ENCODE measurements at regions not wholly inside any gene's neighbourhood (a gene's known extent, or its start where the extent isn't known, plus 50 kb on each side); places are given as distances from the start of the nearest gene placed in this dataset.
A peak's percentile ranks its signal among the peaks of the same experiment; 100 is the strongest.

DNA sequence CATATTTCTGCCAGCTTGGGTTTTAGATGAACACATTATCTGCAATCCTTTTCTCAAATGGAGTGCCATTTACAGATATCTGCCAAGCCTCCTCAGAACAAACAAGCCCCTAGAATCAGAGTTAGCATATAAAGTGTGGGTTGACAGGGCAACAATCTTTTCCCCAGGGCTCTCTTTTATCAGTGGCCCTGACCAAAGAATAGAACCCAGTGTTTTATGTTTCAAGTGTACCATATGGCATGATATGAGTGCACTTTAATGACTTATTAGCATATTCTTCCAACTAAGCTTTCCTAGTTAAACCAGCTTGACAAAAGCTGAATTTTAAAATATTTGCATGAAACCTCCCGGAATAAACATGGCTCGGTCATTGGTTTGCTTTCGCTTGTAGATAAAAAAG, 57.3 kb downstream of the EVX1 start:
- DNase-seq, result no peak

DNA sequence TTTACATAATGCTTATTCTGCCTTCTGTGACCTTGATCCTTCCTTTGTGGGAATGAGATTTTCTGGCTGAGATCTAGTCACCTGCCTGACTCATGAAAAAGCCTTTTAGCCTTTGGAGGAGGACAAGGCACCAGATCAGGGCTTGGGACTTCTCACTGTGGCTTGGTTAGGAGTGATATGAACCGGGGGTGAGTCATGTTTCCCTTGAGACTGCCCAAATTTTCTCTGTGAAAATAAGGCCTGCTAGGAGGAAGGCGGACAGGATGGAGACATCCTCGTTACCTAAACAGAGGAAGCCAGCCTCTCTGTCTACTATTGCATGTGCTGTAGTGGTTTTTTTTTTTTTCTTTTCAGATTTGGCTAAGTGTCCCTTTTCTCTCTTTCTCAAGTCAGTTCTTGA, 57.8 kb downstream of the EVX1 start:
- DNase-seq, result no peak

DNA sequence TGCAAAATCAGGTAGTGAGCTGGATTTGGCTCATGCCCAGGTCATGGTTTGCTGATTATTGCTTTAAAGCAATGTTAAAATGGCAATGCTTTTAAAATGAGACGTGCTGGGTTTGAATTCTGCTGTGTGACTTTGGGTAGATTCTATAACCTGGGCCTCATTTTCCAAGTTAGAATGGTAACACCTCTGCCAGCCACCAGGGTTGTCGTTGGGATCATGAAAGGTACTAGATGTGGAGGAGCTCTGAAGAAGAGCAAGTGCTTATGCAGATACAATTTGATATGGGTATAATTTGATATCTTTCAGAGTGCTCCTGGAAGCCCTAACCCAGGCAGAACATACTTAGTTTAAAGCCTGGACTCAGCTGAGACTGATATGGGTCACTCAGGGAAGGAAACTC, 60.0 kb downstream of the EVX1 start:
- DNase-seq, result no peak

DNA sequence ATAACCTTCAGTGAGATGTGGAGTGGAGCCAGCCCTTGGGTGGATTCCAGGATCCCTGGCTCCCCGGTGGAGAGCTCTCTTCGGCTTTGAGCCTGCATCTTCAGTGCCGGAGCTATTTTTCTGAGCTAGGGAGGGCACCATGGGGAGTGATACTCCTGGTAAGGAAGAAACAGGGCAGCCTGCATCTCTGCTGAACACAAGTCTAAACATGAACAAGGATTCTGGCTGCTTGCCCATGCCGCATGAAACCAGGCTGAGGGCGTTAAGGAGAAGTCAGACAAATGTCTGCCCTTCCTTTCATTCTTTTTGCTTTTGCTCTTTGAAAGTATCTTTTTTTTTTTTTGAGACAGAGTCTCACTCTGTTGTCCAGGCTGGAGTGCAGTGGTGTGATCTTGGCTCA, 60.4 kb downstream of the EVX1 start:
- DNase-seq, result no peak

DNA sequence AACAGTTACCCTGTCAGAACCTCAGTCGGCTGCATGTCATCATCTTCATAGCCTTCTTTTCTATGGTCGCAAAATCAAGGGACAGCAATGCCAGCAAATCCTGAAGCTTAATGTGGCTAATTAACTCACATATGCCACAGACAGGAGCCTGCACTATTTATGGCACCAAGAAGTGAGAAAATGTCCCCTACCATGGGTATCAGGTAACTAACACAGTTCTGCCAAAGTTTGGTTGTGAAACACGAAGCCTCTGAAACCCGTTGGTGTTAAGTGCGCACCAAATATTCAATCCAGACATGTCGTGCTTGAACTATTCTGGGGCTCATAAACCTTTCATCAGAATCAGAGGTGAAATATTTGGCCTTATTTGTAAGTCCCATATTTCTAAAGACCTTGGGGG, 63.3 kb downstream of the EVX1 start:
- no peak for DNase-seq

DNA sequence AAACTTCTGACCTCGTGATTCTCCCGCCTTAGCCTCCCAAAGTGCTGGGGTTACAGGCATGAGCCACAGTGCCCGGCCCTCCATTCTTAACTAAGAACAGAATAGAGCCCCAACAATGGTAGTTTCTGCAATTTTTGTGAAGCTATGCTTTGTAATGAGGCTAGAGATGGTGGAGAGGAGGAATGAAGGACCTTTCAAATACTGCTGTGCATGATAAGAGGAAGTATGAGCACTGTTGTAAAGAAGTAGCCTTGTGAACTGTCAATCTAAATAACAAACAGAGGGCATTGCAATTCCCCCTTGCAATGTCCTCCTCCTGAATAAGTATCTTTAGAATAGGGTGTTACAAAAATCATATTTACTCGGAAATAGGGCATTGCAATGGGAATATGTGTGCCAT, 70.2 kb downstream of the EVX1 start:
- no peak for DNase-seq

DNA sequence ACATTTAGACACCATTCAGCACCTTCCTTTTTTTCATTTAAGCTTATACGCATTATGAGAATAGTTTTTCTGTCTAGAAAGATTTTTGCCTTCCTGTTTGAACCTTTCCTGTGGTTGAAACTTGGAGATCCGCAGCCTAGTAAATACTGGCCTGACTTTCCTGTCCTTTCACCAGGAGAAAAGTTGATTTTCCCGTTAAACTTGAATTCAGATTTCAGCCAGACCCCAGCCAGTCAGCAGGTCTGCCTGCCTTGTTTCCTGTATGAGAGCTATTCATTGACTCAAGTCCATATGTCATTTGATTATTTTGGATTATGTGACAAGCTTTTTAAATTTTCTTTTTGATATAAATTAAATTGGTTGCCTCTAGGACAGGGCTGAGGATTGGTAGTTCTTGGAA, 71.5 kb downstream of the EVX1 start:
- DNase-seq, result no peak

DNA sequence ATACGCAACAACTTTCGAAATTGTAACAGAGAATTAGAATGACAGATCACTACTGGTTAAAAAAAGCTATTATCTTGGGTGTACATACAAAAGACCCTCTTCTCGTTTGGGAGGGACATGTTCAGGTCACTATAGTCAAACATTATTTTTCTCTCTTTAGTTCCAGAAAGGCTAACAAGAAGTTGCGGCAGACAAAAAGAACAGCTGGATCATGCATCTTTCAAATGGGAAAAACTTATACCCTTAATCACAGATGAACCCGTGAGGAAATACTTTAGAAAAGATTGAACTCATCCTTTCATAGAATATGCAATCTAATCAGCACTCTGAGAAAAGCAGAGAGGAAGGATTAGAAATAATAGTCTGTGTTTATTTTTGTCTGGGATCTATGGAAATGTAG, 72.5 kb downstream of the EVX1 start:
- DNase-seq, result no peak

DNA sequence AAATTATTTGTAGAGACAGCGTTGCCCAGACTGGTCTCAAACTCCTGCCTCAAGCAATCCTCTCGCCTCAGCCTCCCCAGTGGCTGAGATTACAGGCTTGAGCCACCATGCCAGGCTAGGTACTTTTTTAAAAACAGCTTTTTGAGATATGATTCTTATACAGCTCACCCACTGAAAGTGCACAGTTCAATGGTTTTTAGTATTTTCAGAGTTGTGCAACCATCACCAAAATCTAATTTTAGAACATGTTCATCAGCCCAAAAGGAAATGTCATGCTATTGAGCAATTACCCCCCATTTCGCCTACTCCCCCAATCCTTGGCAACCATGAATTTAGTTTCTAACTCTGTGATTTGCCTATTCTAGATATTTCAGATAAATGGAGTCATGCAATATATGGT, 73.7 kb downstream of the EVX1 start:
- DNase-seq, result no peak

DNA sequence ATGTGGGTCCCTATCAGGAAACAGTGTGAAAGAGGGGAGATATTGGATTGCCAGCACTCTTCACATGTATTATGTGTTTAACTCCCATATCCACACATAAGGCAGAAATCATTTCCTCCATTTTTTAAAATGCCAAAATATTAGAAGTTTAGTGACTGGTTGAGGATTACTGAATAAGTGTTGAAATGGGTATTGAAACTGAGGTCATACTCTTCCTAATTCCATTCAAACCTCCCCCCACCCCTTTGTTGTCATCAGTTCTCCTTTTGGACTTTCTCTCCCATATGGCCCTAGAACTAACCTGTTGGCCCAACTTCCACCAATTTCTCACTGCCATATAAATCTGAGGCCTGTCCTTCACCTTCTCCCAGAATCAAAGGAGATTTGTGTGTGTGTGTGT, 81.6 kb downstream of the EVX1 start:
- no peak for DNase-seq

DNA sequence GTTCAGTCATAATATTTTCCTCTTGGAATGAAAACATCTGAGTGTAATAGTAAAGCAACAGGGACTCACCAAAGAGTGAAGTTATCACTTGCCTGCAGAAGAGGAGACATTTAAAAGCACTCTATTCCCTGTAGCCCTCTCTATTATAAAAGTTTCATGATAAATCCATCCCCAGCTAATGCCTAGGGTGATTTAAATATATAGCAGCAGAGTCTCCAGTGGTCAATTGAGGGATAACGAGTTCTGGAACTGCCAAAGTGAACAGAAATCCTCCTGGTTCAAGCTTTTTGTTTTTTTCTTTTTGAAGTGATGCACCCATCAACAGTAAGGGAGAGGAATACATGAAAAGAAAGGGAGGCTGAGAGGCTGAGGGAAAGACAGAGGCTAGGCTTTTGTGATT, 87.3 kb downstream of the EVX1 start:
- no peak for DNase-seq

DNA sequence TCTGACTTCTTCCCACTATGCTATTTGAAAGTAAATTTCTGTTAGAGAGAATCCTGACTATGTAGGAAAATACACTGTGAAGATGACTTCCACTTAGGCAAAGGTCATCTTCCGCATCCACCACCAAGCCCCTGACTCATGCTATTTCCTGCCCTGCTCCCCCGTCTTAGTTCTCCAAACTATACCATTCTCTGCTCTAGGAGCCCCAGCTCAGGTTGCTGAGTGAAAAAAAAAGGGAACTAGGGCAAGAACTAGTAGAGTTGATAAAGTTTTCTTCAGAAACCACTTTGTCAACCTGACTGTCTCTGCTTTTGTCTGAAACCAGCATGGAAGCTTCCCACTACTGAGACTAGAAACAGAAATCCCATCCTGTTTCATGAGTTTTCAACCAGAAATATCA, 96.9 kb downstream of the EVX1 start:
- no peak for DNase-seq

DNA sequence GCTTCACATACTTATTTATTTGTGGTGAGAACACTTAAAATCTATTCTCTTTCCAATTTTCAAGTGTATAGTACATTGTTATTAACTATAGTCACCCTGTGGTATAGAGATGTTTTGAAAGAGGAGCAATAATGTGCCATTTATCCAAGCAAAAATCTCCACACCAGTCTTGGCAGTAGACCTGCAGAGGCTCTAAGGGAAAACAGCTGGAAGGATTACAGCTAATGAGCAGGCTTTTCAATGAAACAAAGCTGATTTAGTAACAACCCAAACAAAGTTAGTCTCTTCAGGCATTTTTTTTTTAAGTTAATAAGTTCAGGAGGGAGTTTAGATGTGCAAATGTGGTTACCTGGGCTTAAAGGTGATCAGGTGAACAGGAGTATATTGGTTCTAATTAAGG, 101.9 kb downstream of the EVX1 start:
- no peak for DNase-seq

DNA sequence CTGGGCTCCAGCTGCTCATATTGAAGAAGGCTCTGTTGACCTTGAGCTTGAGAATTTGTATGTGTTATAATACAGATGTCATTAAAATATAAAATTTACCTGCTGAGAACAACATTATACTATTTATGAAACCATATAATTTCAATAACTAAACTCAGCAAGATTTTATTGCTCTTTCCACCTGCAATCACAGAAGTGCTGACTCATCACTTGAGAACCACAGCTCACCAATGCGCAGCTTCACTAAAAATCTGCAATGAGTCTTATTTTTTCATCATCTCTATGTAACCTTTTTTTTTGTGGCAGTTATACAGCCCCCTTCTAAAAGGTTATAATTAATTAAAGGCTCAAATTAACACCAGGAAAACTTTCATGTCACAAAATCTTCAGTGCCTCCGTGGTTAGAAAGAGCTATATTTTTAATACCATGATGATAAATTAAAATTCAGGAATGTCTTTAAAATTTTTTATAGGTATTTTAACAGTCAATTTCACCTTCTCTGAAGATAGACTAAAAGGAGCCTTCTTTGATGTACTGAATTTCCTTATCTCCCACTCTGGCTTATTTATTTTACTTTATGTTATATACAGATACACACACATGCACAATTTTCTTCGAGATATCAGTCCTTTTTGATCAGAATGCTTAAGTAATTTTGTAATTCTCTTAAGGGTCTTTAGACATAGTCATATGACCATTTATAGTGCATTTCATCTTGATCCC, 102.7 kb downstream of the EVX1 start:
- DNase-seq, result no peak

DNA sequence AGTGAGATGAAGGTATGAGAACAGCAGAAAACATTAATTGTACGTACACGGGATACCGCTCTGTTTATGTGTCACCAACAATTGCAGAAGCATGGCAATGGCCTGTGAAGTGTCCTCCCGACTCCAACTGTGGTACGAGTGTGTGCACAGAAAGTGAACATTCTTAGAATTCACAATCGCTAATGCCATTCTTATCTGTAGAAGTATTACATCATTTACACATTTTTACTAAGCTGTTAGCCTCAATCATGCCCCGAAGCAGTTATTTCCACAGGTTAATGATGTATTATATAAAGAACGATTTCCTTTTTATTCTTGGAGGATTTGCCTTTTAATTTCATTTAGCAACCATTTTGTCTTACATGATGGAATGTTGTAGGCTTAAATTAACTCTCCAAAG, 103.4 kb downstream of the EVX1 start:
- no peak for DNase-seq

DNA sequence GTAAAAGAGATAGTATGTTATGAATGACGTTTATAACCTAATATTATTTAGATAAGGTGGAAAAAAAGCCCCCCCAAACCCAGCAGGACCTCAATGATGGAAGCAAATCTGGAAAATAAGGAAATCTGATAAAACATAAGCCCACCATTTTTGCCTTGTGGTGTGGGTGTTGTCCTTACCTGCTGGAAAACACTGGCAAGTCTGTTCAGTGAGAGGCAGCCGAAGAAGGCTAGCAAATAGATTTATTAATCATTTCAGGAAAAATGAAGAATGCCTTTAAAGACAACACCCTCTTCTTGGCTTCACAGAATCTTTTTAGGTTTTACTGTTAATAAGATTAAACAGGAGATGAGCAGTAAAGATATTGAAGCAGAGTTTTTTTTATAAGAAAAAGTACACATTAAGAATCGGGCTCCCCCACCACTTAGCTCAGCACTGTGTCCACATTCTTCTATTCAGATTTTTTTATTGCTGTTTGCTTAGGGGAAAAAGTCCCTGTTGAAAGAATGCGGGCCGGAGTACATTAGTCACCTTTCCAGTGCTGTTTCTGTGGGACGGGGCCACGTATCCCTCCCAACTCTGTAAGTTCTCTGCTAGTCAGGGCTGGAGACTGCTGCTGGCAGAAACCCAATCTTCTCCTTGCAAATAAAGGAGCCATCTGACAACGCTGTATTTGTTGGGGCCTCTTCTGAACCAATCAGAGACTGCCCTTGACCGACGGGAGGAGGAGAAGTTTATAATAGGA, 104.1 kb downstream of the EVX1 start:
- peak; percentile 31 for DNase-seq

DNA sequence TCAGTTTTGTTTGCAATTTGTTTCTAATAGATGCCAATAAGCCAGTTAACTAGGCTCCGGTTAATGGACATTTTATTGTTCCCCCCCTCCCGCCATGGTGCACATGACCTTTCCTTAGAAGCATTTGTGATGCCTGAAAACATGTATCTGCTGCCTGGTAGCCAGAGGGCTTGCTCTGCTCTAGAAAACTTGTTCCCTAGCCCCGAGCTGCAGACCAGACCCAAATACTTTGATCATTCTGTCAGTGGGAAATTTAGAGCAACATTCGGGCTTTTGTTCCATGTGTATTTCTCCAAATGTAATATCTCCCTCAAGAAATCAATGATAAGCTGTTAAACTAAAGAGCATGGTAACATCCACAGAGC, 104.7 kb downstream of the EVX1 start:
- DNase-seq, result no peak

DNA sequence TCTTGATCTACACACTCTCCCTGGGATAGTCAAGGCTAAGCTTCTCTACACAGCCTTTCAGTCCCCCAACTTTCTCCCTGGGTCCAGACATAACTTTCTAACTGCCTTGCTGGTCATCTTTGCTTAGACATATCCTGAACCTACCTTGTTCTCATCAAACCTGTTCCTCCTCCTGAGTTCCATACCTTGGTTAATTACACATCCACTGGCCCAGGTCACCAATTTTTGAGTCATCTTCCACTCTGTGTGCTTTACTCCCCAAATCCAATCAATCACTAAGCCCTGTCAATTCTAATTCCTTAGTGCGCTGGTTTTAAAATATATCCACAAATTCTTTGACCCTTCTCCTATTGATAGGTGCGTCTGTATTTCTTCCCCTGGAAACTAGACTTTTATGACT, 107.0 kb downstream of the EVX1 start:
- DNase-seq, result no peak

DNA sequence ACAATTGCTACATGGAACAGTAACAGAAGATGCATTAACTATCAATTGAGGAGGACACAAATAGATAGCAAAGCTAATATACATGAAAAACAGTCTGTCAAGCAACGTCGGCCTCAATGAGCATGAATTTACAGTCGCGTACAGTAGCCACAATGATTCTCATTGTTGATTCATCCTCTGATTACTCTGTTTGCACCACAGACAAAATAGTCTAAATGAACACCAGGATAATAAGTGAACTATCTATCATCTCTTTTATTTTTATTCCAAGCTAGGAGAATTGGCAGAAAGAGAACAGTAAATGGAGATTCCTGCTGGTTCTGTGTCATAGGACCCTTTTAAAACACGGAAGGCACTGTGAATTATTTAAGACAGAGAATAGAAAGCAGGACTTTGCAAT, 108.5 kb downstream of the EVX1 start:
- DNase-seq, result no peak

DNA sequence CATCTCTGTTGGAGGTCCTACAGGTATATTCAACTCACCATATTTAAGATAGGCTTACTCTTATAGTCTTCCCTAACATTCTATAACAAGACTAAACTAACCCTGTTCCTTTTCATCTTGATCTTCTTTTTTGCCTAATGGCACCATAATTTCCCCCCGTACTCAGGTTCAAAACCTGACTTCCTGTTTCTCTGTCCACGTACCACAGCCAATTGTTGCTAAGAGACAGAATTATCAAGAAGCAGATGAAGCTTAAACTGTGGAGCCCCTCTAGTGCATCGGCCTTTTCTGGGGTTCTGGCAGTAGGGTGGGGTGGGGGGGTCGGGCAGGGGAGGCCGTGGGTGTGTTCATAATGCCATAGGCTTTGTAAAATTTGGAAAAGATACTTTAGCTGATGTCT, 109.2 kb downstream of the EVX1 start:
- DNase-seq, result no peak

DNA sequence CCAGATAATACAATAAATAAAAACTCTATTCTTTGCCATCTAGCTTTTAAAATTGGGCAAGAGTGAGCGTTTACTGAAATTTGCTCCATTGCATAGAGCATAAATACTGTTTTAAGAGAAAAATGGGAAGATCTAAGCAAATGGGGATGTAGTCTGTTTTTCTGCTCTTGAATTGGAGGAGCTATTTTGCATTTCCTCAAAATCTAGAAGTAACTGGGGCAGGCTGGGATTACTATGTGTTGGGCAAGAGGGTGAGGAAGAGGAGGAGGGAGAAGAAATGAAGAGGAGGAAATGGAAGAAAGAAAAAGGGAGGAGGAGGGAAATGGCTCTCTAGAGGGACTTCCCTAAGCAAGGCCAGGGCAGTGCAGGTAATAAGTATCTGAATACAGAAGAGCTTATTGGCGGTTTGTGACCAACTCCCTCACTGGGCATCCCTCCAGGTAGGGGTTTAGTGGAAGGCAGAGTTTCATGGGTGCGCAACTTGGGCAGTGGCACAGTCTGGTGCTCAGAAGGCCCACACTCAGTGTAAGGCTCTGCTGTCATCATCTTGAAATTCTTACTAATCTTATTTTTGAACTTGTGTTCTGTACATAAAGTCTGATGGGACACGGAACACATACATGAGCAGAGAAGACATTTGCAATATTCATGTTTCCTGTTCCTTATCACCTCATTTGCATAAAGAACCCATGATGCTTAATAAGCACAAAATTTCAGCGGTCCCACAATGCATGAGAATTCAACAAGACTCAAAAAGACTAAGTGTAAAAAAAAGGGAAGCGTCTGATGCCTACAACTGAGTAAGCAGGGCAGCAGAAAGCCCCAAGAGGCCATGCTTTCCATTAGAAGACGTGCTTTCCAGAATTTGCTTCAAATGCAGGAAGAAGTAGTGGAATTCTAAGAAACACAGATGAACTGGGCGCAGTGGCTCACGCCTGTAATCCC, 116.9 kb downstream of the EVX1 start:
- DNase-seq, result no peak

DNA sequence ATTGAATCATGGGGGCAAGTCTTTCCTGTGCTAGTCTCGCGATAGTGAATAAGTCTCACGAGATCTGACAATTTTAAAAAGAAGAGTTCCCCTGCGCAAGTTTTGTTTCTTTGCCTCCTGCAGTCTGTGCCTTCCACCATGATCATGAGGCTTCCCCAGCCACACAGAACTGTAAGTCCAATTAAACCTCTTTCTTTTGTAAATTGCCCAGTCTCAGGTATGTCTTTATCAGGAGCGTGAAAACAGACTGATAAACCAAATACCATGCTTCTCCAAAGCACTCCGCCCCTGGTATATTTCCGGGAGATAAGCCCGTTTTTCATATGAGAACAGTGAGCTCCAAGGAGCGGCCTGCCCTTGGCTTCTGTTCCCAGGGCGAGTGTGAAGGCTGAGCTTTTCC, 118.9 kb downstream of the EVX1 start:
- no peak for DNase-seq

DNA sequence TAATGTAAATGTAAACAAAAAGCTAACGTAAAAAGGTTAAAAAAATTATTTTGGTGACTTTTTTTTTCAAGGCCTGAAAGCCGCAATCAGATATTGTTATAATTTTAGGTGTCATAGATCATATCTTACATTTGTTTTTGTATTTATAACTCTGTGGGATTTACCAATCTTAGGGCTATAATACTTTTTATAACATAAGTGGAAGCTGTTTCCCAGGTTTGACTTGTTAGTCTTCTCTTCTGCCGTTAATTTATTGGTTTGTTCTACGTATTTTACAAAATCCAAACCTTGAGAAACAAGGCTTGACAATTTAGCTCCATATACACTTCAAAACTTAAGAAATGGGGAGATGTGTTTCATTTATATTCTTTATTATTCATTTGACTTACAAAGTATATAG, 119.4 kb downstream of the EVX1 start:
- no peak for DNase-seq

DNA sequence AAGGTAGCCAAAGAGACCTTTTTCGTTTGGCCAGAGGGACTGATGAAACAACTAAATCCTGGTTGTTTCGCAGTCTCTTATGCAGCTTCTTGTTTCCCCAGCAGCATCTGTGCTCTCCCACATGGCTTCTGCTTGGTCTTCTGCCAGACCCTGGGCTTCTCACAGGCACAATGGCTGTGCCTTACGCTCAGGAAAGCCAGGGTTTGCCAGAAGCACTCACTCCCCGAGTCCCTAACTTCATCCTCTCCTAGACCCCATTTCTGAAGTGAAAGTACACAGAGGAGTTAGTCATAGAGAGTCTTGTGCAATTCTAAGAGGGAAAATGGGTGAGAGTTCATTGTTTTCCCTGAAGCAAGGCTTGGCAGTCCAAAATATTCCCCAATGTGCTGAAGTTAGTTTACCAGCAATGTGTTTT, 121.7 kb downstream of the EVX1 start:
- peak; percentile 14 for DNase-seq

Measured in hindlimb muscle (tissue), 1 donor.